Muscle of arm (tissue), 1 donor: ENCODE measurements at regions not wholly inside any gene's neighbourhood (a gene's known extent, or its start where the extent isn't known, plus 50 kb on each side); places are given as distances from the start of the nearest gene placed in this dataset.
"Not testable (repeated sequence)": the region's sequence is repeated elsewhere in the genome, so short reads cannot be mapped to it uniquely, and the experiment has no call there.

Experiments
- DNase-seq: peaks from one replicate; pipeline ENCODE4 v3.0.0-alpha.2; 2013

DNA sequence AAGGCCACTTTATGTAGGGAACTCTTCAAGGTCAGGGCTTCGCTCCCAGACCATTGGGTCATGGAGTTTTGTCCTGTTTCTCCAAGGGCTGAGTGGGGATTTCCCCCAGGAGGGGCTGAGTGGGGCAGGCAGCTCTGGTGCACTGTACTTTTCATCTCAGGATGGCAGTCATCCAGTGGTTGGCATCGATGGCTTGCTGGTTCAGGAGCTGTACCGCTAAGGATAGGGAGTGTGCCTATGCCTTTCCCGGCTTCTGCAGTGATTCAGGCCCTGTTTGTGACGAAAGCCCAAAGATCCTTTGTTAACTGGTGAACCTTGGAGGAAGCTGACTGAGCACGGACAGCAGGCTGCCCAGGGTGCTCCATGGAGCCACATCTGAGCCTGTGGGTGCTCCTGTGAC lies 100.1 kb upstream of the GADD45A start:
- DNase-seq, result no peak

DNA sequence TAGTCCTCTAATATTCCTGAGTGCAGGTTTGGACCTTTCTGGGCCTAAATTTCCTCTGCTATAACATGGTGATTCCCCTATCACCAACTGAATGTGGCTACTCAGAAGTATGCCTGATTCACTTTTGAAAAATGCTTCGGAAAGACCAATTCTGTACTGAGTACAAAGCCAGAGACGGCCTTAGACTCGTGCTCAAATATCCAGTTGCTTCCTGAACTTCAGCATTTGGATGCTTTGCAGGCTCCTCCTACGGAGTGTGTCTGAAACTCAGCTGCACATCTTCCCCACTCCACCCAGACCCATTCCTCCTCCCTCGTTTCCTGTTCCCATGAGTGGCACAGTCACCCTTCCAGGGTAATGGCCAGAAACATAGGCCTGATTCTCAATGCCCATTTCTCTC lies 98.4 kb upstream of the GADD45A start:
- DNase-seq, result no peak

DNA sequence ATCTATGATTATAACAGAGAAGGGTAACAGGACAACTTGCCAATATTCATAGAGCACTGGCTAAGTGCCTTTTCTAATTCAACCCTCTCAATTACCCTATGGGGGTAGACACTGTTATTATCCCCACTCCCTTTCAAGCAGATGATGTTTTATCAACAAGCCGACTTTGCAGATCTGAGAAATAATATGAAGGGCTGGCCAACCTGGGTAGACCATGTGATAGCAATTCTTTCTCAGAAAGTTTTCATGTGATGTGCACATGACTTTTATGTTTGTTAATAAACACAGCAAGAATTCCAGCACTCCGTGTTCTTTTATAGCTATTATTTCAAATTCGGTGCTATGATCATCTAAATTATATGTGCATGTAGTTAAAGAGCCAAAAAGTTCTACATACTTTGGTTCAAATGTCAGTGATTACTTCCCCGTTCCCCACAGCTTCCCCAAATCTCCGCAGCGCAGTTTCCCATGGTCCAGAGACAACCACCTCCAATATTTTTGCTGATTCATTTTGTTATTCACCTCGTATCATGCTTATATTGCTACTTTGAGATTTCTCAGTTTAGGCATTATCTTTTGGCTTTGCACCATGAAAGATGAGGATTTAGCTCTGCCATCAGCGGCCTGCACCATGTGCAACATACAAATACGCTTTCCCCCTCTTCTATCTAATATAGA lies 96.7 kb upstream of the GADD45A start:
- no peak for DNase-seq

DNA sequence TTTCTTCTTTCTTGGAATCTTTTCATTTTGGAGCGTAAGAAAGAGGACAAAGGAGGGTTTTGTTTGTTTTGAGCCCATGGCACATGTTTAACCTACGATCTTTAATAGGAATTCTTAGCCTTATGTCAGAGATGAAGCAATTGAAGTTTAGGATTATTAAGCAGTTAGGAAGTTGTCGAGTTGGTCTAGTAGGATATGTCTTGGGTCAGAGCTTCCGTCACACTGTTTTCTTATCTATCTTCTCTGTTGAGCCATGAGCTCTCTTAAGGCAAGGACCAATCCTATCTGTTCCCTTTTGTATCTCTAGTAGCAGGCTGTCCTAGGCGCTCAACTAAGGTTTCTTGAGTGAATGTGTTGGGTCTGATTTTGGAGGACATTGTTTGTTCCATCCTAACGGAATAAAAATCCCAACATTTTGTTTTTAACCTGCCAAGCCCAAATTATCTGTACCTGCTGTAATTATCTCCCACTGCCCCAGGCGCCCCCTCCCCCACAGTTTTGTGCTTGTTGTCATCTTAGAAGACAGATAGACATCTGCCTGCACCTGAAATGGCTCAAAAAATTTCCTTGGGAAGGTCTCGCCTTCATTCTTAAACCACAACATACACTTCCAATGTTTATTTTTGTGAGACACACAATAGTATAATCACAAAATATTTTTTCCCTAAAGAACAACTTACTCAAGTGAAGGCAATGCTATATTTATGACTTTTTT lies 95.3 kb upstream of the GADD45A start:
- DNase-seq, result no peak

DNA sequence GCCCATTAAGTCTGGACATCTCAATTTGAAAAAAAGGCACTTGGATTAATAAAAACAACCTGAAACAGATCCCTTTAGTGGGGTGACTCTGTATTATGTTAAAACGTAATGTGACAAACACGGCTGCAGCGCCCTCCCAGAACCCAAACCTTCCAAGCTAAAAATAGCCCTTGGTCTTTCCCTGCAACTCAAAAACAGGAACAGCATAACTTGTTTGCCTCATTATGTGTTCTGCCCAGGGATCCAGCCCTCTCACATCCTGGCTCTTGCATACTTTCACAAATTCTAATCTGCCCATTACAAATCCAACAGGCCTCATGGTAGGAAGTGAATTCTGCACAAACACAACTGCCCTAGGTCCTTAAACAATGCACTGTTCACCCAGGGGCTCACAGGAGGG lies 94.7 kb upstream of the GADD45A start:
- no peak for DNase-seq

DNA sequence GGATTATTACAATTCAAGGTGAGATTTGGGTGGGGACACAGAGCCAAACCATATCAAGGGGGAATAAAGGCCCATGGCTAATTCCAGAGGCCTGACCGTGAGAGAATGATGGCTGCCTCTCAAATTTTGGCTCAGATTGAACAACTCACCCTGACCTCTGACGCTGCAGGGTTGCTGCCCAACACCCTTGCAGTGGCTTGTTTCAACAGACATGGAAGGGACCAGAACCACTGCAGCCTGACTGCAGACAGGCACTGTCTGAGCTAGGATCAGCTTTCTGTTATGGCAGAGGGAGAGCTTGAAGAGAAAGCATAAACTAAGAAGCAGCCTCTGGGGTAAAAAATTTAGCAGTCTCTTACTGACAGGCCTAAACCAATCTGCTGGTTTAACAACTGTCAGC lies 90.2 kb upstream of the GADD45A start:
- no peak for DNase-seq

DNA sequence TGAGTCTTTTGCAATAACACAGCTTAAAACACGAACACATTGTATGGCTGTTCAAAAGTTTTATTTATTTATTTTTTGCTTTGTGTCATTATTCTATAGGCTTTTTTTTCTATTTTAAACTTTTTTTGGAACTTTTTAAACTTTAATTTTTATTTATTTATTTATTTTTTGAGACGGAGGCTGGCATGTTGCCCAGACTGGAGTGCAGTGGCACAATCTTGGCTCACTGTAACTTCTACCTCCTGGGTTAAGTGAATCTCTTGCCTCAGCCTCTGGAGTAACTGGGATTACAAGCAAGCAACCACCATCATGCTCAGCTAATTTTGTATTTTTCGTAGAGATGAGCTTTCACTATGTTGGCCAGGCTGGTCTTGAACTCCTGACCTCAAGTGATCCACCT lies 88.3 kb upstream of the GADD45A start:
- DNase-seq, result no peak

DNA sequence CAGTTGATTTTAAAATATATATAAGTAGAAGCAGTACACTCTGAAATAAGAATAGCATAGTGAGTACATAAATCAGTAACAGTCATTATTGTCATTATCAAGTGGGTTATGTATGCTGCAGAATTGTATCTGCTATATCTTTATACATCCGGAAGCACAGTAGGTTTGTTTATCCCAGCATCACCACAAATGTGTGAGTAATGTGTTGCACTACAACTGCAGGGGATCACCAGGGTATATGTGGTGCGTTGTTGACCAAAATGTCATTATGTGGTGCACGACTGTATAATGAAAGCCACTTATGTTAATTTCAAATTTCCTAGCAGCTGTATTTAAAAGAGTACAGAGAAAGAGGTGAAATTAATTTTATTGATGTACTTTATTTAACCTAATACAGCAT lies 87.7 kb upstream of the GADD45A start:
- no peak for DNase-seq

DNA sequence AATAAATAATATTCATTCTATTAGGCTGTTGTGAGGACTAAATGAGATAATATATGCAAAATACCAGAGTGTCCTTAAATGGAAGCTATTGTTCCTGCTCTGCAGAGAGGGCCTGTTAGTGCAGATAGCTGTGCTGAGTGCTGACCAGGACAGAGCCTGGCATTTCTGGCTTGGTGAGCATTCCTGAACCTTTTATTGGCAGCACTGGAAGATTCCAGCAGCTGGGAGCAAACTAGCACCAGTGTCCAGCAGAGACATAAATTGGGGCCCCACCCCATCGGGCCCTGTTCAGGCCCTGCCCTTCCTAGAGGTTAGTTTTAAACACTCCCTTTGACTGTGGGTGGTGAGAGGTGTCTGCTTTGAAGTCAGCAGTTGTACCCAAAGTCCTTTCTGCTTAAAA lies 85.9 kb upstream of the GADD45A start:
- no peak for DNase-seq

DNA sequence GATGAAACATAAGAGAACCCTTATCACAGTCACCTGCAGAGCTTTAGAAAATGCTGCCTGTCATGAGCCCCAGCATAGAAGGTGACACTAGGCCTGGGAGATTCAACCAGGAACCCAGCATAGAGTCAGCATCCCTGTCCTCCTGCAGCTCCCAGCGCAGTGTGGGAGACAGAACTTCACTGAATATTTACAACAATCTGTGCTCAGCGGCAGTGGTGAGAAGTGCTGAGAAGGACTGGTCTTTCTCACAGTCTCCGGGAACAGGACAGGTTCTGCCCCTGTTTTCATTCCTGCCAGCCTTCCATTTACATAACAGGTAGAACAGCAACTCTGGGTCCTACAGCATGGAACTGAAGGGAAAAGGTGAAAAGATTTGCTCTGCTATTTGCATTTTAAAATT lies 83.5 kb upstream of the GADD45A start:
- no peak for DNase-seq

DNA sequence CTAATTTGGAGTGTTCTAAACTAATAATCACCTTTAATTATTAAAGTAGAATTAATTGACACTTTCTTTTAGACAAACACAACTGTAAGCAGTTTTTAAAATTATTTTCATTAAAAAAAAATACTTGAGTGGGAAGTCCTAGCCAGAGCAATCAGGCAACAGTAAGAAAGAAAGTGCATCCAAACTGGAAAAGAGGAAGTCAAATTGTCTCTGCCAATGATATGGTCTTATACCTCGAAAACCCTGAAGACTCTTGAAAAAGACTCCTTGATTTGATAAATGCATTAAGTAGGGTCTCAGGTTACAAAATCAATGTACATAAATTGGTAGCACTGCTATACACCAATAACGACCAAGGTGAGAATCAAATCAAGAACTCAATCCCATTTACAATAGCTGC lies 83.0 kb upstream of the GADD45A start:
- DNase-seq, result no peak

DNA sequence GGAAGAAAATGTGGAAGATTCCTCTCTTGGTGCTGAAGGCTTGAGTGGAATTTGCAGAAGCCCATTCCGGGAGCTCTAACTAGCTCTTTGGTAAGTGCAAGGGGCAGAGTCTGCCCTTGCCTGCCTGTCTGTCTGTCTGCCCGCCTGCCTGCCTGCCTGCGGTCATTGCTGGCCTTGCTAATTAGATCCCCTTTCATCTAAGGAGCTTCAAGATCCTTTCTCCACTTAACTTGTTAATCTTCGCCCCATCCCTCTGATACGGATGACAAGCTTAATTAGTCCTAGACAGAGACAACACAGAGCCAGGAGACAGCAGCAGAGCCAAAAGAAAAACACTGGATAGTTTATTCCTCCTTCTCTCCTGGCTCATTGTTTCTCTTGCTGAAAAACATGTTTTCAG lies 80.2 kb upstream of the GADD45A start:
- no peak for DNase-seq

DNA sequence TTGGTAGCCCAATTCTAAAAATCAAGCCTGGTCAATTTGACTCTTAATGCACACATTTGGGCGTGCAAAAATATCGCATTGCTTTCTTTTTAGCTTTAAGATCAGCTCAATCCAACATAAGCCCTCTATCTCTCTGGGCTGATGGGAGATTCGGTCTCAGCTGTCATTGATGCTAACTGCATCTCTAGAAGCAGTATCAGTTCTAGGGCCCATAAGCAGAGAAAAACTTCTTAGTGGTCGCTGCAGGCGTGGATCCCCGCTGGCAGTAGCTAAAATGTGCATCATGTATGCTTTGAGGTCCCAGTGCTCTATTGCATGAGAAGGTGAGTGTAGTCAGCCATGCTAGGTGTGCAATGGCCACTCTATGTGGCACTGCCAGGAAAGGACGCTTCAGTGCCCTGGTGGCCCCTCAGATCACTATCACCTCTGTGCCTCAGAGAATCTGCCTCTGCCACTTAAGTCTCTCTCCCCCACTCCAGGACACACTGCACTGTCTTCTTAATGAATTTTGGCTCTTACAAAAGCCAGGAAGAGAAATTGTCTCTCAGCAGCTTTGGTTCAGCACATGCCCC lies 79.7 kb upstream of the GADD45A start:
- DNase-seq, result no peak

DNA sequence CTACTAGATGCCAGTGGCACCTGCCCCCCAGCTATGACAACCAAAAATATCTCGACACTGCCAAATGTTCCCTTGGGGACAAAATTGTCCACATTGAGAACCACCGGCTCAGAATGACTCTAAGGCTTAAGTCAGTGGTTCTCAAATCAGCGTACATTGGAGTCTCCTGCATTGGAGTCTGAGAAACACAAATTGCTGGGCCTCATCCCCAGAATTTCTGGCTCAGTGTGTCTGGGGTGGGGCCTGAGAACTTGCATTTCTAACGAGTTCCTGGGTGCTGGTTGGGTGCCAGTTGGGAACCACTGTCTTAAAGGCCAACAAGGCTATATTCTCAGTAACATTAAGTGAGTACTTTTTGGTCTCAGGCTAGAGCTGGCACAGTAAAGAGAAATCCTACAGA lies 77.7 kb upstream of the GADD45A start:
- DNase-seq, result no peak

DNA sequence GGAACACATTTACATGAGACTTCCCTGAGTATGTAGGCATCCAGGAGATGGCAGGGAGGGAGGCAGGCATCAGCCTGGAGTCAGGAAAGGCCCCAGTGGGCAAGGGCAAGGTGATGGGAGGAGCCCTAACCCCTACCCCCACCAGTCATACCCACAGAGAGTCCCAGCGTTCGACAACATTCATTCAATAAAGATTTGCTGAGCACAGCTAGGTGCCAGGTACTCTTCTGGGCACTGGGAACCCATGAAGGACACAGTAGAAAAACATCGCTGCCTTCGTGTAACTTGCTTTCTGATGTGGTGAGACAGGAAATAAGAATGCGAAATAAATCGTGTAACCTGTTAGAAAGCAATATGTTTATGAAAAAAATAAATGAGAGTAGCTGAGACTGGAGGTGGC lies 77.3 kb upstream of the GADD45A start:
- no peak for DNase-seq

DNA sequence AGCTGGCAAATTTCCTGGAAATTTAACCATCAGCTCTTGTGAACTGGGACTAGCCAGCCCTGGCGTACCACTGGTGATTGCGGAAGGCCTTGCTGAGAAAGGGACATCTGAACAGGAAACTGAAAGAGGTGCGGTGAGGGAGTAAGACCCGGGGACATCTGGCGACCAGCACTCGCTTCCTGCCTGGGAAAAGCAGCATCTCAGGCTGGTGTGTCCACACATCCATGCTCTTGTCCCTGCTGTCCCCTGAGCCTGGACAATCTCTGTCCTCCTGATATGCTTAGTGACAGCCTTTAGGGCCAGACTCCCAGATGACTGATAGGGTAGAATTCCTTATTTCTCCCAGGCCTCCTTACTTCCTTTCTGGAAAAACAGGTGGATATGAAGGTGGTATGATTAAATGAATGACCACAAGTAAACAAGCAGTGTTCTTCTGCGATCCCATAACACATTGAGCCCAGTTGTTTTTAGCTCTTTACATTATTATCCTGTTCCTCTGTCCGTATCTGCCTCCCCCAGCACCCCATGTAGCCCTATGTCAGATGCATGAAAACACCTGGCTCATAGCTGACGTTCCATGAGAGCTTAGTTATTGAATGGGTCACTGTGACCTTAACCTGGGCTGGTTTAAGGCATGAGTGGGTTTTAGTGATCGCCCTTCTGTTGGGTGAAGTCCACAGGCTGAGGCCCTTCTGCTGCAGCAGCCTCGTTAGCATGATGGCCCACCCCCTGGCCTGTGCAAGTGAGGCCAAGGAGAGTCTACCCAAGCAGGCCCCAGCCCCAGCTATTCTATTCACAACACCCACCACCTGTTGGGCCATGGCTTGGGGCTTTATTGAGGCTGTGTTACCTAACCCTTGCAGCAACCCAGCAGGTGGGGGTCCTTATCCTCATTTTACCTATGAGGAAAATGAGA lies 76.1 kb upstream of the GADD45A start:
- no peak for DNase-seq

DNA sequence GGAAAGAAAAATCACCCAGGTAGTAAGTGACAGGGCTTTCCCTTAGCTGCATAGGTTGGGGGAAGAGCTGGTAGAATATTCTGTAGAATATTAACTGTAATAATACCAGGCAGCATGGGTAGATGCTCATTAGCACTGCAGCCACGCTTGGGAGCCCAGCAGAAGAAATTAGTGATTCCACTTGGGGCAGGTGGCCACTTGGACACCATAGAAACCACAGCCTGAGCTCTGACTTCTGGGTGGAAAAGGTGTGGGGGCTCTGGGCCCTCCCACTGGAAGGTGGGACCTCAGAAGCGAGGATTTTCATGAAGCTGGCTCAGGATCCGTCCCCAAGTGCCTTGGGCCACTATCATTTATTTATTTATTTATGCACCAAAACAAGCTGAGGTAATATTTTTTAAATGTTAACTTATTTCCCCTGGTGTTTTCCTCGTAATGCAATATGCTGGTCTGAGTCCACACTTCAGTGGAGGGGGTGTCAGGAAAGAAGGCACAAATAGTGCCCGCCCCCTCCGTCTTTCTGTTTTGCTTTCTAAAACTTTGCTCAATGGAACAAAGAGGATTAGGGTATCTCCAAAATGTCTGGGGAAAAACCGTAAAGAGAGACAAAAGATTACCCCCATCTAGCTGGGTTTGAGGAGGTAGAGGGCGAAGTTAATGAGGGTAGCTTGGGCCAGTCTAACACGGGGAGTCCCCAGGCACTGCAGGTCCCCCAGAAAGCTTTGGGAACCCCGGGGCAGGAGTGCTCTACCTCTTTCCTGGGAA lies 75.2 kb upstream of the GADD45A start:
- no peak for DNase-seq

DNA sequence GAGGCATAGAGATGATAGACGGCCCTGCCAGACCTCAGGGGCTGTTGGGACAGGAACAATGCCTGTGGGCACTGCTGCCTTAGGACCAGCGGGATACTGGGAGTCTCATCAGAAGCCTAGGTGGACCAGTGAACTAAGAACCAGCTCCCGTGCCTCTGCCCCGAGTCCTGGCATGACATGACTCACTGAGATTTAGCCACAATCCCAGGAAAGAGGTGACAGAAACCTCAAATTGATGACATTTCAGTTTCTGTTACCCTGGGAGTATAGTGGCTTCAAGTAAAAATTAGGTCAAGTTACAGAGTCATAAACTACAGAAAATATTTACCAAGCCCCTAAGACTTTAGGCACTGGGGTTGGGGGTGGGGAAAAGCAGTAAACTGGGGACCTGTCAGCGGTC lies 74.6 kb upstream of the GADD45A start:
- DNase-seq, result no peak

DNA sequence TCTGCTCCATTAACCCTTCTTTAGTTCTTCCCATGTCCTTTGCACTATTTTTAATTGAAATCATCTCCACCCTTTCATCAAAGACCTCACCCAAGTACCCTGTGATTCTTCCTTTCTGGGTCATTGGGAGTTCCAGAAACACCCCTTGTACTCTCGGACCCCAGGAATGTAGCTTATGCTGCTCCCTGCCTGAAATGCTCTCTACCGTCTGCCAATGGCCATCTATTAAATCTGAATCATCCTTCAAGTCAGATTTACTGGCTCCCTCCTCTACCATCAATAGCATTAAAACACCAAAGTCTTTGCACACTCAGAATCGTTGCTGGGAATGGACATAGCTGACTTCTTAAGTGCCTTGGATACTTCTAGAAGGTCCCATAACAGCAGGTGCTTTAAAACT lies 73.2 kb upstream of the GADD45A start:
- DNase-seq, result no peak

DNA sequence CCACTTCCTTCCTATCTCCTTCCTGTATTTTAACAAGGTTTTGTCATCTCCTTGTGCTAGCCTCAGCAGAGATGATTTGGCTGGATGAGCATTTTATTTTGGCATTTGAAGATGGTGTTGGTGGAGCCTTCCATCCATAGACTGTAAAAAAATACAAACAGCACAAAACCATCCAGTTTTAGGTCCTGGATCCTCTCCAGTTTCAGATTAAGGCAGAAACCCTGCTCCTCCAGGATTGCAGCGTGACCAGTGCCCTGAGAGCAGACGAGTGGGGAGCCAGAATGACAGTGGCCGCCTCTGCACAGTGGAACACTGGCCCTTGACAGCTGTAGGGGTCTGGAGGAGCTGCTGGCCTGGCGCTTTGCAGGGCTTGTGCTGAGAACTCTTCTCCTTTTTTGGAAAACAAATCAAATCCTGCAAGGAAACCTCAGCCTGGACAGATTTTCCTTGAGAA lies 72.2 kb upstream of the GADD45A start:
- DNase-seq, result no peak

DNA sequence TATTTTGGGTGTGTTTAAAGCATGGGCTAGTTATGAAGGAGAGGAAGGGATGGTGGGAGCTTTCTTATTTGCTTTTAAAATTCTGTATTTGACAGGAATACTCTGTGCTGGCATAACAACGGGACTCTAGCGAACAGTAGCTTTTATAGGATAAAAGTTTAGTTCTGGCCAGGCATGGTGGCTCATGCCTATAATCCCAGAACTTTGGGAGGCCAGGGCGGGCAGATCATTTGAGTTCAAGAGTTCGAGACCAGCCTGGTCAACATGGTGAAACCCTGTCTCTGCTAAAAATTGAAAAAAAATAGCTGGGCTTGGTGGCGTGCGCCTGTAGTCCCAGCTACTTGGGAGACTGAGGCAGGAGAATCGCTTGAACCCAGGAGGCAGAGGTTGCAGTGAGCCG lies 71.5 kb upstream of the GADD45A start:
- DNase-seq, result not testable (repeated sequence)

DNA sequence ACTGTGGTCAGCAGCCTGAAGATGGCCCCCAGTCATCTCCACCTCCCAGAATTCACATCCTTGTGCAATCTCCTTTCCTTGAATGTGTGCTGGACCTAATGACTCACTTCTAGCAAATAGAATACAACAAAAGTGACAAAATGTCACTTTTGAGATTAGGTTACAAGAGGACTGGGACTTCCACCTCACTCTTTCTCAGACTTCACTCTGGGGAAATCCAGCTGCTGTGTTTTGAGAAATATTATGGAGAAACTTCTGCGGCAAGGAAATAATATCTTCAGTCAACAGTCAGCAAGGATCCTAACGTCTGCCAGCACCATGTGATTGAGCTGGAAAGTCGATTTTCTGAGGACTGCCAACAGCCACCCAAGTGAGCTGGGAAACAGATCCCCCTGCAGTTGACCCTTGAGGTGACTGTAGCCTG lies 70.5 kb upstream of the GADD45A start:
- DNase-seq, result no peak
